SH-SY5Y (cell line): ENCODE measurements at regions not wholly inside any gene's neighbourhood (a gene's known extent, or its start where the extent isn't known, plus 50 kb on each side); places are given as distances from the start of the nearest gene placed in this dataset.

Source experiments
- GATA2 ChIP-seq: IDR thresholded peaks from 2 replicates; pipeline ENCODE4 v1.6.1; 2011; ENCODE audit warnings: mild to moderate bottlenecking, low read depth, low read length
- GATA3 ChIP-seq: IDR thresholded peaks from 2 replicates; pipeline ENCODE4 v1.6.1; 2011; ENCODE audit warnings: low read depth, mild to moderate bottlenecking, low read length, moderate library complexity

DNA sequence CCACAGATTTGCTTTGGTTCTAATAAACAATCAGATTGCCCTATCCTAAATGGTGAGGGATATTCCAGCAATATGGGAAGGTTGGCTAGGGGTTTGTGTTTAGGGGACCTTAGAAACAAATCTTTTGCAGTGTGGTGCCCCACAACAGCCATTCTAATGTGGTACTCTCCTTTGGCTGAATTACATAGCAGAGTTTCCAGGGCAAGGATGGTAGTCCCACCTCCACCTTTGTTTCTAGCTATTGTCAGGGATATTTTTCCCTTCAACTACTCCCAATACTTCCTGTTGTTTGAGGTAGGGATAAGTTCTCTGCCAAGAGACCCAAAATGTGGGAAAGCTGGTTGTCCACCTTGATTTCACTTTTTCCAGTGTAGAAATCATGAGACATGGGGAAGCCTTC is 494.7 kb upstream of the CHORDC1 start:
- TF ChIP-seq GATA2, result no peak
- TF ChIP-seq GATA3, result no peak
